DMS53 (cell line): ENCODE measurements at regions not wholly inside any gene's neighbourhood (a gene's known extent, or its start where the extent isn't known, plus 50 kb on each side); places are given as distances from the start of the nearest gene placed in this dataset.
A peak's percentile ranks its signal among the peaks of the same experiment; 100 is the strongest.
"Not testable (repeated sequence)": the region's sequence is repeated elsewhere in the genome, so short reads cannot be mapped to it uniquely, and the experiment has no call there.

Experiments used
- DNase-seq: peaks from one replicate; lab custom pipeline; 2025; lab: John Stamatoyannopoulos, UW

DNA sequence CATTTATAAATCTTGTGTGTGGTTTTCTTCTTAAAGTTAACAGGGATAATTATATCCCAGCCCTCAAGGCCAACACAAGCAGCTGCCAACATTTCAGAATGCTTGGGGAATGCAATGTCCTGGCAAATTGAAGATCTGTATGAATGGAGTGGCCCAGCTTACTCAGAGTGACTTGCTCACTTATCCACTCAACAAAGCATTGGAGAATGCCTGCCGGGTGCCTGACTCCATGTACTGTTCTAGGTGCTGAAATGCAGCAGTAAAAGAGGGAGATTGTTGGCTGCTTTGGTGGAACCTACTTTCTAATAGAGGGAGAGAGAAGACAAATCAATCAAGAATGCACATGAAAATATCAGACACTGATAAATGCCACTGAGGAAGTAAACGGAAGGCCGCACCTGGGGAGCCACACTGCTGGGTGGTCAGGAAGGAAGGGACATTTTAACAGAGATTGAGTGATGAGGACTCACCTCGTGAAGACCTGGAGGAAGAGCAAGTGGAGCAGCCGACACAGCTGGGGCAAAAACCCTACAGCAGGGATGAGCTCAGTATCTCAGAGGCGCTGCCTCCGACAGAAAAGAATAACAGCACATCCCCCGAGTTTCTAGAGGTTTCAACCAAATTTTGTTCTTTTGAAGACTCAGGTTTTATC lies 61.2 kb upstream of the VASH1 start:
- DNase-seq = no peak

DNA sequence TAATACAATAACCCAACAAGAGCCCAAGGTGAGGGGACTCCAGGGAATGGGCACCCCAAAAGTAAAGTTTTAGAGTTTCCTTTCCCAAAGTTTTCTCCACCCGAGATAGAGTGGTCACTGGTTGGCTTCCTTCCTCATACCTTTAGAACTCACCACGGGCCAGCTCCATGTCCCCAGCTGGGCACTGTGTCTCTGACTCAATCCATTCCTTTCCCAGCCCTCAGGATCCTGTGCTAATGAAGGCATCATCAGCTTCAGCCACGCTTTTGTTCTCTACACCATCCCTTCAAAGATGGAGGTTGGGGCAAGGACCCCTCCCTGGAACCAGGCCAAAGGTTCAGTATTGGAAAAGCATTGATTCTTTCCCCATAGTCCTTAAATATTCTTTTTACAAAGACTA lies 59.8 kb upstream of the VASH1 start:
- no peak for DNase-seq

- DNase-seq = no peak
Observed at GRCh38 chr14:76701981-76702380, 59.3 kb upstream of the VASH1 start.

- no peak for DNase-seq
Observed at GRCh38 chr14:76705214-76705613, 56.1 kb upstream of the VASH1 start.

- not testable (repeated sequence) for DNase-seq
Observed at GRCh38 chr14:76706207-76706606, 55.1 kb upstream of the VASH1 start.

DNA sequence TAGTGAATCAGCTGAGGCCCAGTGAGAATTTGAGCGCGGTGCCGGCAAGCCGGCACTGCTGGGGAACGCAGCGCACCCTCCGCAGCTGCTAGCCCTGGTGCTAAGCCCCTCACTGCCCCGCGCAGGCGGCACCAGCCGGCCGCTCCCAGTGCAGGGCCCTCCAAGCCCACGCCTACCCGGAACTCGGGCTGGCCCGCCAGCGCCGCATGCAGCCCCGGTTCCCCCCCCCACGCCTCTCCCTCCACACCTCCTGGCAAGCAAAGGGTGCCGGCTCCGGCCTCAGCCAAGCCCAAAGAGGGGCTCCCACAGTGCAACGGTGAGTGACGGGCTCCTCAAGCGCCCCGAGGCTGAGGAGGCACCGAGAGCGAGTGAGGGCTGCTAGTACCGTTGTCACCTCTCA lies 54.5 kb upstream of the VASH1 start:
- DNase-seq = no peak

DNA sequence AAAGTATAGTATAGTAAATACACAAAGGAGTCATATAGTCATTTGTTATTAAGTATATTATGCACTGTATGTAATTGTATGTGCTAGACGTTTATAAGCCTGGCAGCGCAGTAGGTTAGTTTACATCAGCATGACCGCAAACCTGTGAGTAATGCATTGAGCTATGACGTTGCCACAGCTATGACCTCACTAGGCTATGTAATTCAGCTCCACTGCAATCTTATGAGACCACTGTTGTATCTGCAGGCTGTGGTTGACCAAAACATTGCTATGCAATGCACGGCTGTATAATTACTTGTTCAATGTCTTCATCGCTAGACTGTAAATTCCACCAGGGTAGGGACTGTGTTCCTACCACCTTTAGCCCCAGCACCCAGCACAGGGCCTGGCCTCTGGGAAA lies 53.2 kb upstream of the VASH1 start:
- no peak for DNase-seq

GRCh38 chr14:76708771-76709170 lies 52.5 kb upstream of the VASH1 start:
- no peak for DNase-seq

- DNase-seq = peak; percentile 66
Observed at GRCh38 chr14:76710056-76711010, 50.9 kb upstream of the VASH1 start.
